ENCODE measurements at regions not wholly inside any gene's neighbourhood (a gene's known extent, or its start where the extent isn't known, plus 50 kb on each side); places are given as distances from the start of the nearest gene placed in this dataset.

GRCh38 chr13:72258340-72258981 is 391.5 kb upstream of the DACH1 start (continued):
- TF ChIP-seq ZBTB33 (IDR thresholded peaks at IDR 0.05; ENCODE audit: extremely low read depth, insufficient replicate concordance, low read length) (no peak), EZH2phosphoT487 (IDR thresholded peaks at IDR 0.05; ENCODE audit: borderline replicate concordance) (no peak), POLR2AphosphoS5 (IDR thresholded peaks at IDR 0.05; ENCODE audit: low read depth, low read length) (no peak)

GRCh38 chr13:72255908-72256307 is 388.9 kb upstream of the DACH1 start:
- ATAC-seq (peak; percentile 83), DNase-seq (ENCODE audit: low read depth, low spot score) (peak; percentile 13)
- Histone ChIP-seq H3K9ac (ENCODE audit: low read length) (no peak overlapping the region), H3K4me2 (ENCODE audit: low read length) (peak overlapping the region; percentile 9; the same call in 1 of the 2 replicates), H3K9me3 (ENCODE audit: control insufficient read depth in 1 of 2, insufficient read depth in 1 of 2, low read depth in 1 of 2, low read length in 2 of 2) (peaks cover 0 to 4% of the 10 kb centered on the region in 2 experiments; a peak in 2 of 4 replicates), H3K4me1 (ENCODE audit: control insufficient read depth in 1 of 2, insufficient read depth in 2 of 2, low read length in 2 of 2) (no peaks in the 10 kb centered on the region), H3K79me2 (ENCODE audit: insufficient read depth, low read length) (no peaks in the 10 kb centered on the region), H3K27me3 (ENCODE audit: insufficient read depth, low read length) (no peaks in the 10 kb centered on the region), H3K4me3 (replicated peaks in 1 of 2; ENCODE audit: low read depth in 1 of 2, low read length in 2 of 2) (no peak overlapping the region), H3K36me3 (ENCODE audit: control insufficient read depth in 1 of 2, insufficient read depth in 2 of 2, low read length in 2 of 2) (no peaks in the 10 kb centered on the region), H3K27ac (ENCODE audit: low read depth, low read length) (no peak overlapping the region), H4K20me1 (ENCODE audit: insufficient read depth) (no peaks in the 10 kb centered on the region), H2AFZ (ENCODE audit: low read depth, low read length, poor library complexity, severe bottlenecking) (peak overlapping the region; percentile 10), H3K9me2 (ENCODE audit: insufficient read depth) (no peaks in the 10 kb centered on the region)
- CTCF ChIA-PET = no interaction called here
- no TSS peak for BruUV-seq (replicated peaks)
- POLR2A ChIA-PET = no interaction called here
- no peak for TF ChIP-seq TCF7L2 (IDR thresholded peaks at IDR 0.05; ENCODE audit: borderline replicate concordance, extremely low read depth, insufficient read depth, insufficient read length)
- TF ChIP-seq MAX (IDR thresholded peaks at IDR 0.05) = no peak
- no peak for TF ChIP-seq EZH2 (IDR thresholded peaks at IDR 0.05)
- no peak for TF ChIP-seq ELF1 (IDR thresholded peaks at IDR 0.05; ENCODE audit: borderline replicate concordance, low read depth)
- no peak for TF ChIP-seq EGR1 (IDR thresholded peaks at IDR 0.05; ENCODE audit: low read depth)
- no peak for TF ChIP-seq ATF3 (IDR thresholded peaks at IDR 0.05)
- no peak for TF ChIP-seq SIN3A (IDR thresholded peaks at IDR 0.05; ENCODE audit: low read depth)
- no peak for TF ChIP-seq POLR2A (IDR thresholded peaks at IDR 0.05; ENCODE audit: borderline replicate concordance, extremely low read depth, insufficient read depth, insufficient read length)
- TF ChIP-seq CTCF (IDR thresholded peaks at IDR 0.05 in 2 of 3, conservative IDR thresholded peaks at IDR 0.05 in 1 of 3; ENCODE audit: borderline replicate concordance in 1 of 3, insufficient read depth in 1 of 3, low read depth in 2 of 3, low read length in 2 of 3) = peak in 2 of 3 experiments; percentile 43 to 56; a peak in 4 of 6 replicates
- no peak for TF ChIP-seq CBX3 (IDR thresholded peaks at IDR 0.05; ENCODE audit: low read depth)
- no peak for TF ChIP-seq FOSL1 (IDR thresholded peaks at IDR 0.05; ENCODE audit: low read depth)
- TF ChIP-seq RAD21 (IDR thresholded peaks at IDR 0.05; ENCODE audit: low read depth) = peak; percentile 64
- RAD21 ChIA-PET (ENCODE audit: low non-redundant PET in 1 of 2, low total read pairs in 2 of 2, uncharacterized antibody in 2 of 2, unreplicated experiment in 2 of 2) = no interaction called here
- intact Hi-C loops (cut with micrococcal nuclease) = no loop called here
